GM19035 (cell line): ENCODE measurements at regions not wholly inside any gene's neighbourhood (a gene's known extent, or its start where the extent isn't known, plus 50 kb on each side); places are given as distances from the start of the nearest gene placed in this dataset.

ENCODE experiments used
- ATAC-seq: cut with Tn5 transposase; IDR thresholded peaks from one replicate; pipeline ENCODE4 v1.9.1; 2021; ENCODE audit not compliant: unreplicated experiment

DNA sequence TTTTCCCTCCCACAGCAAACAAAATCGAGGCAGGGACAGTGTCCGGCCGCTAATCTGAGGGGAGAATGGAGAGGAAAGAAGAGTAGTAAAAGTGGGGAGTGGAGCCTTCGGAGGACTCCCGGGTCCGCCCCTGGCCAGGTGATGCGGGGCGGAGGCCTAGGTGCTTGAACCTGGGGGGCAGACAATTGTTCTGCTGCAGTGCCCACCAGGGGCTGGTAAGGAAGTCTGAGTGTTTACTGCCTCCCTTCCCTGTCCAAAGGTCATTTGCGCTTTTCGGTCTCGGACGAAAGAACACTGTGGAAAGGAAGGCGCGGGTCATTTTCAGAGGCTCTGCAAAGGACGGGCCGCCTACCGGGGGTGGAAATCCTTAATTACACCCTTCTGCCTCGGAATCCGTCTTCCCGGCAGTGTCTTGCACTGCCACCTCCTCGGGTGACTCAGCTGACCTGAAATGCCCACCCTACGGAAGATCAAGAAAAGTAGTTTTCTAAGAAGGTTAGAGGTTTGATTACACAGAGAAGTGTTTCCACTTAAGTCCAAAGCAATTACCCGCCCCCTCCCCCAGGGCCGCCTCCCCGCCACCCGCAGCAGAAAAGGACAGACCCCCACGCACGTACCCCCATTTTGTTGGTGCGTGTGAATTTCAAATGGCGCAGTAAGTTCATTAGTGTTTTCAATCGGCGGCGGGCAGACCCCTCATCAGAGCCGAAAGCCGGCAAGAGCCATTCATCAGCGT, 99.9 kb upstream of the TENM3 start:
- no peak for ATAC-seq

GRCh38 chr4:182143822-182144625, 99.2 kb upstream of the TENM3 start:
- no peak for ATAC-seq

DNA sequence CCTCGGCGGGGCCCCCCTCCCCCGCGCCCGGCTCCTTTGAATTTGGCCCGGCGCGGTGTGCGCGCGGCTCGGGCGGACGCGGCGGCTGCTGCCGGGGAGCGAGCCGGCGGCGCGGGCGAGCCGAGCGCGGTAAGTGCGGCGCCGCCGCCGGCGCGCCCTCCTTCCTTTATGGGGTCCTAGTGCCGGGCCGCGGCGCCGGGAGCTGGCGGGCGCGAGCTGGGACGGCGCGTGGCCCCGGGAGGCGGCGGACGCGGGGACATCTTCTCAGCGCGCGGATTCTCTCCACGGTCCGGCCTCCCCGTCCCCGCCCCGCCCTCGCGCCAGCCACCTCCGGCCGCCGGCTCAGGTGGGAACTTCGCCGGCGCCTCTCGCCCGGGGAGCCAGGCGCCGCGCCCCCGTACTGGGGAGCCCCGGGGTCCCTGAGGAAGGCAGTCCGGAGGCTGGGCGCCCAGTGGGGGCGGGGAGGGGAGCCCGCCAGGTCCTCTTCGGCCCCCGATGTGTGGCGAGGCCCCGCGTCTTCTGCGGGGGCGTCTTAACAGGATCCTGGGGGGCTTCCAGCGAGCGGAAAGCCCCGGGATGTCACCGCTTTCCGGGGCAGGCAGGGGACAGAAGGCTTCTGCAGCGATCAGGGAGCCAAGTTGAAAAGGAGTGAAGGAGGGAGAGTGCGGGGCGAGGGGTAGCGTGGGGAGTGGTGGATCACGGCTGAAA, 98.4 kb upstream of the TENM3 start:
- ATAC-seq = no peak

DNA sequence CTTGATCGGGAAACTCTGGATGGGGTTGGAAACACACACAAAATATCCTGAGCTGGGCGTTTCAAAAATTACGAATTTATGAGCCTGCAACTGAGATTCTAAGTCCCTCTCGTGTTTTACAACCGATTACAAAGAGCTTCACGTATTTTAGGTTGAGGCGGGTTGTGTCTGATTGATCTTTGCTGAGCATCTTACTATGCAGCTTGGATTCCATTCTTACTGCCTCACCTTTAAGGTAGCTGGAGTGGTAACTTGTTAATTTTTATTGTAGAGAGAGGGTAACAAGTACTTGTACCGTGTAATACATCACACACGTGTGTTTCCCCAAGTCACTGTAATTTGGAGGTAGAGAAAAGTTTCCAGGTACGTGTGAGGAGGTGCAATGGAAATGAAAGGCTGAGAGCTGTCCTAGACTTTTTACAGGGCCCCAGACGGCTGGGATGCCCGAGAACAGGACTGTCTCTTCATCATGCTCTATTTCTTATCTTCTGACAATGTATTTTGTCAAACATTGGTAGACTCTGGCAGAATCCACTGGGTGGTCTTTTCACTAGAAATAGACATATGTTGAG, 97.8 kb upstream of the TENM3 start:
- no peak for ATAC-seq

DNA sequence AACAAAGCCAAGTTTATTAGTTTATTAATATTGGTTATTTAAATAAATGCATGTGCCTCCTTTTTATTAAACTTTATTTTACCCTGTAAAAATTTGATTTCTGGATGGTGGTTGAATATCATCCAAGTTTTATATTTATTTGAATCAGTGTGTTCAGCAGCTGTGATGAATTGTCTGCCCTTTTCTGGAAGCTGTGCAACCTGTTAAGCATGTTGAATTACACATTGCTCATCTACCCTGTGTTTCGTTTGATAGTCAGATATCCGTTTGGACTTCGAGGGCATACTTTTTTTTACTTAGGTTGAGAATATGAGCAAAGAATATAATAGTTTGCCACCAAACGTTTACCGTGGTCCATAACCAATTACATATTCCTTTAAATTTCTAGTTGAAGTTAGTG, 95.8 kb upstream of the TENM3 start:
- ATAC-seq = no peak

GRCh38 chr4:182150645-182151044, 92.6 kb upstream of the TENM3 start:
- no peak for ATAC-seq

DNA sequence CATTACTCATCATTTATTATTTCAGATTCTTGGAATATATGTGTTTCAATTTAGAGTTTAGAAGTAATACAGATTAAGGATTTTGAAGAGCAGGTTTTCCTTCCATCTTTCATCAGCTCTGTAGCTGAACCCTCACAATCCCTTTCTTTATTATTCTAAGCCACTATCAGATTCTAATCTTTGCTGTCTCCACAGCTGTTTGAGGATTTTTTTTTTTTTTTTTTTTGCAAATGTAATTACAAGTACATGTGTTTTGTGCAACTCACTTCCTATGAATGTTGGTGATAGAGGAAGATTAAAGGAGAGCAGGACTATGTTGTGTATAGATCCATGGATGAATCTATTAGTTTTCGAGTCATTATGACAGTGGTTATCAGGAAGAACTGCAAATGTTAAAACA, 87.4 kb upstream of the TENM3 start:
- ATAC-seq = no peak

- ATAC-seq = no peak
Measured at GRCh38 chr4:182163180-182163579, 80.0 kb upstream of the TENM3 start.

DNA sequence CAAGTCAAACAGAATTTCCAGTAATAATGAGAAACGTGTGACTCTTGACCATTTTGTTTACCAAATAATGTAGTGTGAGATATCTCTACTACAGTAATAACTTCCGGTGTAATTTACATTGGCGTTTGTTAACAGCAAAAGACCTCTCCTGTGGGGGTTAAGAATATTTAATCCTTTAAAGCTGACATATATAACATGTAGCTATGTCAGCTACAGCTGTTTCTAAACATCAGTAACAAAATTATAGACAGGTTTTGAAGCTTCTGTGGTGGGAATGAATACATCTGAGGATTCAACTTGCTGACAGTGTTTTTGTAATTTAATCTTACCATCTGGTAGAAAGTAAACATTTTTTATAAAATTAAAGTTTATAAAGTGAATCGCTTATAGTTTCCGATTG, 73.6 kb upstream of the TENM3 start:
- no peak for ATAC-seq

DNA sequence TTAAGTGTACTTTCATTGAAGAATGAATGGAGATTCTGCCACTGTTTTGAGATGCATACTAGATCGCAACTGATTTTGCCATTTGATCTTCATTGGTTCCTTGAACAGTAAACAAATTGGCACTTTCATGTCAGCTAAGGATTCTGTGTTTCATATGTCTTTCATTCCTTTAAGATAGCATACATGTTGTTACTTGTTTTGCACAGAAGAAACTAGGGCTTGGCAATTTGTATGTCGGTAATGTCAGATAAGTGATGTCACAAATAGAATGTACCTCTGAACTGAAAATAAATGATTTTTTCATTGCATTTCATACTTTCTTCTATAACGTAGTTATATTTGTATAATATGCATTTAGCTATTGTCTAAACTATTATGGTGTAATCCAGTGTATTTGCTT, 73.2 kb upstream of the TENM3 start:
- ATAC-seq = no peak

DNA sequence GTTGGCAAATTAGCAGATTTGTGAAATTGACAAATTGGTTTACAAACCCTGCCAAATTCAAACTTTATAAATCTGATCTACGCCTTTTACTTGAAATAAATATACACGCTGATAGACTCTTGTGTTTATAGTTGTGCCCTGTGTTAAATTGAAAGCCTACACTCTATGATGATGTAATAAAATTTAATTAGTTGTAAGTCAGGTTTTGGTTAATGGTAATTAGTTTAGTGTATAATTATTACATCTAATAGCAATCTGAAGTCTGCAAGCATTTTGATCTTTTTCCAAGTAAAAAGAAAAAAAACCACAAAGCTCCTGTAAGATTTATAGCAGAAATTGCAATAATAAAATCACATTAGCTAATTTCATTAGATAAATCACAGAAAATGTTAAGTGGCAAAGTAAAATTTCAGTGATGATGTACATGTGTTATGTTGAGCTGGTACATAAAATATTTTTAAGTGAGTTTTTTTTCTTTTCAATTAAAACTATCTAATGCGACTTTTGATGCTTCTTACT, 72.7 kb upstream of the TENM3 start:
- ATAC-seq = no peak

- ATAC-seq = no peak
Measured at GRCh38 chr4:182174979-182175378, 68.2 kb upstream of the TENM3 start.

- ATAC-seq = no peak
Measured at GRCh38 chr4:182175788-182176519, 67.2 kb upstream of the TENM3 start.

GRCh38 chr4:182177166-182177565, 66.0 kb upstream of the TENM3 start:
- no peak for ATAC-seq

DNA sequence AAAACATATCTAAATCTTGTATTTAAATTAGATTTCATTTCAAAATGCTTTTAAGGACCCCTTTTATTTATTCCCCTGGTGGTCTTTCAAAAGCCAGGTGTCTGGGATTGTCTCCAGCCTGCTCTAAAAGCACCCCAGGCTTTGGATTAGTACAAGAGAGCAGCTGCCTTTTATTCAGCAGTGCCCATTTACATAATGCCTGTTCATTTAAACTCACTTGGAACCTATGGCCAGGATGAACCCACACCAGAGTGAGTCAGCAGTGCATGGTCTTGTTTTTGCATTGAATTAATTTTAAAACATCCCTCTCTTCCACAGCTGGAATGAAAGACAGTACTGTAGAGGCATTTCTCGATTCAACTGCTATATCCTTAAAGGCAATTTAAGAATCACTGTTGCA, 64.1 kb upstream of the TENM3 start:
- ATAC-seq = no peak

DNA sequence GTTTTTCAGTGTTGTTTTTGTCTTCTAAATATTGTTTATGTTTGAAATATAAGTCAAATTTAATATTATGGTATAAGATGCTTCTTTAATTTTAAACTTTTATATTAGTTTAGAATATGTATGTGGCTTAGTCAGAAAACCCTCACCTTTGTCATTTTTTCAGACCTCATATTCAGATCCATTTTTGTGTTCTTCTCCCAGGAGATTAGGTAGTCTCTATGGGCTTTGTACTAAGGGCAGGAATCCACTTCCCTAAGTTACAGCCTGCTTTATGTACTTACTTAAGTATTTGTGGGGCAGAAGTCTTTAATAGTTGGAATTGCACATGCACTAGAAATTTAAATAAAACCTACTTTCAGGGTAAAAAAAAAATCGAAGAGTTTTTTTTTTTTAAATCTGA, 63.5 kb upstream of the TENM3 start:
- ATAC-seq = no peak

- no peak for ATAC-seq
Measured at GRCh38 chr4:182185491-182185890, 57.7 kb upstream of the TENM3 start.

DNA sequence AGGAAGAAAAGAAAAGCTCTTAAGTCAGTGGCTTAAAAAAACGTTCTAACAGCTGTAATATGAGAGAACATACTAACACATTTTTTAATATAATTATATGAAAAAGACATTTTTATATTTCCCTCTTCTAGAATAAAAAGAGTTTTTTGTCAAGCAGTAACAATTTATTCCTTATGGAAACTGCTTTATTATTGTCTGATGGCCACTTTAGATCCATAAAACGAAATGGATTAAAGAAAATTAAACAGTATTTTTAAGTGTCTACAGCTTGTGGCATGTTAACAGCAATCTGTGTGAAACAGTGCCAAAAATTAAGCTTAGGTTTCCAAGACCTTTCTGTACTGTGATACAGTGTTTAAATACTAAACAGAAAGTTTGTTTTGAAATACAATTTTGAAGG, 55.5 kb upstream of the TENM3 start:
- no peak for ATAC-seq

DNA sequence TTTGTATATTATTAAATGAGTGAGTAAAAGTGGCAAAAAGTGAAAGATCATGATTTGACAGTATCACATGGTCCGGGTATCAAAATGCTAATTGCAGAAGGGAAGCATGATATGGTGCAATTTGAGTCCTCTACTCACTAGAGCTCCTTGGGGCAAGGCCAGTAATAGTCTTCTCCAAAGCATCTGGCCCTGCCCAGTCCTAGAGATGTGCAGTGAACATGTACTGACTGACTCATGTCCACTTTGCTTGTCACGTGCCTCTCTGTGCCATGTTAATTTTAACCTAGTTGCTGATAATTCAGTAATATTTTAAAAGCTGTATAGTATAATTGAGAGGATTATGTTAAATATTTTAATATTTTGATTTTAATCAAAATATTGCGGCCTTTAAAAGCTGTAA, 54.6 kb upstream of the TENM3 start:
- ATAC-seq = no peak

GRCh38 chr4:182189103-182189878, 53.9 kb upstream of the TENM3 start:
- ATAC-seq = no peak
